ENCODE measurements at regions not wholly inside any gene's neighbourhood (a gene's known extent, or its start where the extent isn't known, plus 50 kb on each side); places are given as distances from the start of the nearest gene placed in this dataset.

- H3K4me3 ChIP-seq, result no peak overlapping the region
- DNase-seq (ENCODE audit: extremely low spot score), result no peak
- peaks cover 0 to 9% (median 0%) of the 10 kb centered on the region in 4 donors for H3K9me3 ChIP-seq
- peaks cover 0 to 4% (median 0%) of the 10 kb centered on the region in 4 donors for H3K27me3 ChIP-seq
- H3K27ac ChIP-seq (replicated peaks in 1 of 4), result no peak overlapping the region
- 92% methylated on average over 4 of the region's 5 CpGs for WGBS
- intact Hi-C loops (cut with DNase I), result no loop called here
- H3K4me1 ChIP-seq, result no peaks in the 10 kb centered on the region
- no peak for TF ChIP-seq EP300 (IDR thresholded peaks at IDR 0.05)
- no peak for TF ChIP-seq POLR2A (IDR thresholded peaks at IDR 0.05; ENCODE audit: low read depth)
- no peak for TF ChIP-seq POLR2AphosphoS5 (IDR thresholded peaks at IDR 0.05)
- TF ChIP-seq CTCF (IDR thresholded peaks at IDR 0.05), result no peak
- no peaks in the 10 kb centered on the region for H3K36me3 ChIP-seq
These were observed 515.6 kb upstream of the ACO1 start for GRCh38 chr9:31868830-31869229.

DNA sequence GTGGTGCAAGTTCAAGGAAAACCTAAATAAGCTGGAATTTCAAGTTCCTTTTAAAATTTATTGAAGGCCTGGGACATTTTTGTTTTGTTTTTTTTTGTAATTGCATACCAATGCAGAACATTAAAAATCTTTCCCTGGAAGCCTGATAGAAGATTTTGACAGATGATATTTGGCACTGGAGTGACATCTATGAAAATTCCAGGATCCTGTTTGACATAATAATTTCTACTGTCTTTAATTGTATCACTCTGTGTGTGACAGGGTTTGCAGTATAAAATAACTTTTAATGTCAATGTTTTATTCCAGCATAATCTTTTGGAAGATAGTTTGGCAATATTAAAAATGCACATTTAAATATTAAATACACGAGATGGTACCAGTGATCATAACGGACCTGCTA is 514.2 kb upstream of the ACO1 start:
- DNase-seq (ENCODE audit: extremely low spot score), result no peak
- intact Hi-C loops (cut with DNase I), result no loop called here
- H3K36me3 ChIP-seq, result no peaks in the 10 kb centered on the region
- H3K4me1 ChIP-seq, result no peaks in the 10 kb centered on the region
- TF ChIP-seq CTCF (IDR thresholded peaks at IDR 0.05) (no peak), POLR2A (IDR thresholded peaks at IDR 0.05; ENCODE audit: low read depth) (no peak), POLR2AphosphoS5 (IDR thresholded peaks at IDR 0.05) (no peak), EP300 (IDR thresholded peaks at IDR 0.05) (no peak)
- H3K4me3 ChIP-seq, result no peak overlapping the region
- 76% methylated on average over 2 of the region's 2 CpGs for WGBS
- no peak overlapping the region for H3K27ac ChIP-seq (replicated peaks in 1 of 4)
- H3K9me3 ChIP-seq, result peaks cover 0 to 9% (median 0%) of the 10 kb centered on the region in 4 donors
- peaks cover 0 to 4% (median 0%) of the 10 kb centered on the region in 4 donors for H3K27me3 ChIP-seq

GRCh38 chr9:31873722-31874121 is 510.7 kb upstream of the ACO1 start:
- no peaks in the 10 kb centered on the region for H3K36me3 ChIP-seq
- no peak overlapping the region for H3K27ac ChIP-seq (replicated peaks in 1 of 4)
- H3K9me3 ChIP-seq, result peaks cover 0 to 4% (median 0%) of the 10 kb centered on the region in 4 donors
- intact Hi-C loops (cut with DNase I), result no loop called here
- H3K27me3 ChIP-seq, result peaks cover 0 to 4% (median 0%) of the 10 kb centered on the region in 4 donors
- TF ChIP-seq CTCF (IDR thresholded peaks at IDR 0.05), result no peak
- TF ChIP-seq POLR2AphosphoS5 (IDR thresholded peaks at IDR 0.05), result no peak
- no peak for TF ChIP-seq POLR2A (IDR thresholded peaks at IDR 0.05; ENCODE audit: low read depth)
- no peak for TF ChIP-seq EP300 (IDR thresholded peaks at IDR 0.05)
- H3K4me1 ChIP-seq, result no peaks in the 10 kb centered on the region
- DNase-seq (ENCODE audit: extremely low spot score), result no peak
- no peak overlapping the region for H3K4me3 ChIP-seq
- WGBS, result 84% methylated on average over 7 of the region's 7 CpGs

GRCh38 chr9:31894008-31894407 is 490.4 kb upstream of the ACO1 start:
- WGBS, result 68% methylated on average over 4 of the region's 4 CpGs
- Histone ChIP-seq H3K27me3 (no peaks in the 10 kb centered on the region), H3K4me3 (no peak overlapping the region), H3K36me3 (no peaks in the 10 kb centered on the region), H3K9me3 (peaks cover 0 to 1% (median 0%) of the 10 kb centered on the region in 4 donors), H3K4me1 (no peaks in the 10 kb centered on the region), H3K27ac (replicated peaks in 1 of 4) (no peak overlapping the region)
- TF ChIP-seq POLR2AphosphoS5 (IDR thresholded peaks at IDR 0.05) (no peak), CTCF (IDR thresholded peaks at IDR 0.05) (no peak), EP300 (IDR thresholded peaks at IDR 0.05) (no peak), POLR2A (IDR thresholded peaks at IDR 0.05; ENCODE audit: low read depth) (no peak)
- DNase-seq (ENCODE audit: extremely low spot score), result no peak
- intact Hi-C loops (cut with DNase I), result no loop called here

All from esophagus muscularis mucosa (tissue), 4 donors.